ENCODE measurements at regions not wholly inside any gene's neighbourhood (a gene's known extent, or its start where the extent isn't known, plus 50 kb on each side); places are given as distances from the start of the nearest gene placed in this dataset.

DNA sequence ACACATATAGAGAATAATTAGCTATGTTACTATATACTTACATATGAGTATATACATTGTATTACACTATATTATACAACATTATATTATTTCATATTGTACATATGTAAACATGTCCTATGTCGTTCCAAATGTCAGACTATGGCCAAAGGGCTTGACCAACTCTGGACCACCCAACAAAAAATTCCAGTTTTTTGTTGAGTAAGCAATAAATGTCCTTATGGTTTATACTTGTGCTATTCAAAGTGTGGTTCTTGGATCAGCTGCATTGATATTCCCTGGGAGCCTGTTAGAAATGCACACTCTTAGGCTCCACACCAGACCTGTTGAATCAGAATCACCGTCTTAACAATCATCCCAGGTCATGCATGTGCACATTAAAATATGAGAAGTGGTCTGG lies 225.4 kb upstream of the ZFP64 start:
- H3K4me1 Mint-ChIP-seq, result no peaks in the 10 kb centered on the region
- H3F3A ChIP-seq (ENCODE audit: low read depth), result no peaks in the 10 kb centered on the region
- no peaks in the 10 kb centered on the region for H3K9me3 ChIP-seq (ENCODE audit: low read depth)
- no peaks in the 10 kb centered on the region for H3K79me2 ChIP-seq (ENCODE audit: low read depth)
- peaks cover 5% of the 10 kb centered on the region for H3K27me3 Mint-ChIP-seq (ENCODE audit: insufficient read depth, low read depth)
- no peaks in the 10 kb centered on the region for H3K36me3 ChIP-seq
- no peaks in the 10 kb centered on the region for H4K20me1 ChIP-seq (ENCODE audit: low read depth)
- no peak for DNase-seq (ENCODE audit: low spot score)
- no peak overlapping the region for H3K4me2 ChIP-seq
- H3K27me3 ChIP-seq, result no peaks in the 10 kb centered on the region
- no peak overlapping the region for H3K4me3 Mint-ChIP-seq
- no peak overlapping the region for H3K27ac Mint-ChIP-seq
- no peak for TF ChIP-seq EZH2phosphoT487 (IDR thresholded peaks at IDR 0.05)
- TF ChIP-seq, protein P1, sequence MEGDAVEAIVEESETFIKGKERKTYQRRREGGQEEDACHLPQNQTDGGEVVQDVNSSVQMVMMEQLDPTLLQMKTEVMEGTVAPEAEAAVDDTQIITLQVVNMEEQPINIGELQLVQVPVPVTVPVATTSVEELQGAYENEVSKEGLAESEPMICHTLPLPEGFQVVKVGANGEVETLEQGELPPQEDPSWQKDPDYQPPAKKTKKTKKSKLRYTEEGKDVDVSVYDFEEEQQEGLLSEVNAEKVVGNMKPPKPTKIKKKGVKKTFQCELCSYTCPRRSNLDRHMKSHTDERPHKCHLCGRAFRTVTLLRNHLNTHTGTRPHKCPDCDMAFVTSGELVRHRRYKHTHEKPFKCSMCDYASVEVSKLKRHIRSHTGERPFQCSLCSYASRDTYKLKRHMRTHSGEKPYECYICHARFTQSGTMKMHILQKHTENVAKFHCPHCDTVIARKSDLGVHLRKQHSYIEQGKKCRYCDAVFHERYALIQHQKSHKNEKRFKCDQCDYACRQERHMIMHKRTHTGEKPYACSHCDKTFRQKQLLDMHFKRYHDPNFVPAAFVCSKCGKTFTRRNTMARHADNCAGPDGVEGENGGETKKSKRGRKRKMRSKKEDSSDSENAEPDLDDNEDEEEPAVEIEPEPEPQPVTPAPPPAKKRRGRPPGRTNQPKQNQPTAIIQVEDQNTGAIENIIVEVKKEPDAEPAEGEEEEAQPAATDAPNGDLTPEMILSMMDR (IDR thresholded peaks at IDR 0.05), result no peak
- no peak for TF ChIP-seq EZH2 (IDR thresholded peaks at IDR 0.05)
- H3K4me1 ChIP-seq, result no peaks in the 10 kb centered on the region
- H3K27ac ChIP-seq, result no peak overlapping the region
- H3K9ac ChIP-seq, result no peak overlapping the region
- H3K36me3 Mint-ChIP-seq, result no peaks in the 10 kb centered on the region
- H3K9me3 Mint-ChIP-seq, result peaks cover 5% of the 10 kb centered on the region
- no peak overlapping the region for H3K4me3 ChIP-seq
- H2AFZ ChIP-seq (replicated peaks), result no peak overlapping the region

DNA sequence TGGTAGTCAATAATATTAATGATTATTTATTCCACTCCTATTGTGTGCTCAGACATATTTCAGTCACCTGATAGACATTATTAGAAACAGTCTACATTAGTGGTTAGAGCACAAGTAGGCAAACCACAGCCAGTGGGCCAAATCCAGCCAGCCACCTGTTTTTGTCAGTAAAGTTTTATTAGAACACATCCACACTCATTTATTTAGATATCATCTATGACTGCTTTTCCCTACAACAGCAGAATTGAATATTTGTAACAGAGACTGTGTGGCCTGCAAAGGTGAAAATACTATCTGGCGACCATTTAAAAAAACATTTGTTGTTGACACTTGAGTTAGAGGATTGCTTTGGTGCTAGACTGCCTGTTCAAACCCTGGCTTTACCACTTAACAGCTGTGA lies 220.0 kb upstream of the ZFP64 start:
- Mint-ChIP-seq H3K4me3 (no peak overlapping the region), H3K27me3 (ENCODE audit: insufficient read depth, low read depth) (peaks cover 5% of the 10 kb centered on the region), H3K4me1 (peaks cover 10% of the 10 kb centered on the region), H3K9me3 (peaks cover 2% of the 10 kb centered on the region), H3K27ac (no peak overlapping the region), H3K36me3 (no peaks in the 10 kb centered on the region)
- Histone ChIP-seq H3K4me1 (no peaks in the 10 kb centered on the region), H3K36me3 (no peaks in the 10 kb centered on the region), H3F3A (ENCODE audit: low read depth) (no peaks in the 10 kb centered on the region), H3K27ac (no peak overlapping the region), H3K4me2 (no peak overlapping the region), H3K4me3 (no peak overlapping the region), H3K79me2 (ENCODE audit: low read depth) (no peaks in the 10 kb centered on the region), H3K9me3 (ENCODE audit: low read depth) (no peaks in the 10 kb centered on the region), H3K9ac (no peak overlapping the region), H3K27me3 (no peaks in the 10 kb centered on the region), H2AFZ (replicated peaks) (no peak overlapping the region), H4K20me1 (ENCODE audit: low read depth) (no peaks in the 10 kb centered on the region)
- no peak for TF ChIP-seq EZH2phosphoT487 (IDR thresholded peaks at IDR 0.05)
- TF ChIP-seq, protein P1 (IDR thresholded peaks at IDR 0.05), result no peak
- DNase-seq (ENCODE audit: low spot score), result no peak

DNA sequence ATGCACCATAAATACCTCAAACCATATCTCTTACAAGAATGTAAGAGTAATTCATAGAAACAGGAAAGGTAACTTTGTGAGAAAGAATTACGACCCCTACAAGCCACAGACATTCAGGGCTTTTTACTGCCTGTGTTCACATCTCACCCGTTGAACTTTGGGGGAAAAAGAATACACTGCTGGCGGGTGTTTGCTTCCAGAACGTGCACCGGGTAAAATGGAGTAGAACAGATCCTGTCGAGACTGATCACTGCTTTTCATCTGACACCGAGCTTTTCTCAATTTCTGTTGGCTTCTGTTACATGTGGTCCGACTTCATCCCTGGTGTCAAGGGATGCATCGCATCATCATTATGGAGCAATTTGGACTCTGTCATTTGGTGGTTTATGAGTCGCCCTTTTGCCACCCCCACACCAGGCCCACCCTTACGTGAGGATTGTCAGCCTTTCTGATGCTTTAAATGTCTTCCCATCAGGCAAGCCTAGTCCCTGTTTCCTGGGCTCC lies 219.2 kb upstream of the ZFP64 start:
- DNase-seq (ENCODE audit: low spot score), result no peak
- Histone ChIP-seq H3K27ac (no peak overlapping the region), H3K9ac (no peak overlapping the region), H3K4me2 (no peak overlapping the region), H3K9me3 (ENCODE audit: low read depth) (no peaks in the 10 kb centered on the region), H3K27me3 (no peaks in the 10 kb centered on the region), H3K79me2 (ENCODE audit: low read depth) (no peaks in the 10 kb centered on the region), H3K4me3 (no peak overlapping the region), H4K20me1 (ENCODE audit: low read depth) (no peaks in the 10 kb centered on the region), H3K36me3 (no peaks in the 10 kb centered on the region), H3K4me1 (no peaks in the 10 kb centered on the region), H3F3A (ENCODE audit: low read depth) (no peaks in the 10 kb centered on the region), H2AFZ (replicated peaks) (no peak overlapping the region)
- H3K36me3 Mint-ChIP-seq, result no peaks in the 10 kb centered on the region
- TF ChIP-seq, protein P1 (IDR thresholded peaks at IDR 0.05), result no peak
- TF ChIP-seq EZH2 (IDR thresholded peaks at IDR 0.05) (no peak), EZH2phosphoT487 (IDR thresholded peaks at IDR 0.05) (no peak)
- H3K4me3 Mint-ChIP-seq, result no peak overlapping the region
- peaks cover 5% of the 10 kb centered on the region for H3K27me3 Mint-ChIP-seq (ENCODE audit: insufficient read depth, low read depth)
- H3K4me1 Mint-ChIP-seq, result peaks cover 10% of the 10 kb centered on the region
- H3K27ac Mint-ChIP-seq, result no peak overlapping the region
- H3K9me3 Mint-ChIP-seq, result peaks cover 2% of the 10 kb centered on the region
